NCI-H2227 (cell line): ENCODE measurements at regions not wholly inside any gene's neighbourhood (a gene's known extent, or its start where the extent isn't known, plus 50 kb on each side); places are given as distances from the start of the nearest gene placed in this dataset.

Experiments
- DNase-seq: peaks from one replicate; lab custom pipeline; 2025; ENCODE audit not compliant: unreplicated experiment; lab: John Stamatoyannopoulos, UW

DNA sequence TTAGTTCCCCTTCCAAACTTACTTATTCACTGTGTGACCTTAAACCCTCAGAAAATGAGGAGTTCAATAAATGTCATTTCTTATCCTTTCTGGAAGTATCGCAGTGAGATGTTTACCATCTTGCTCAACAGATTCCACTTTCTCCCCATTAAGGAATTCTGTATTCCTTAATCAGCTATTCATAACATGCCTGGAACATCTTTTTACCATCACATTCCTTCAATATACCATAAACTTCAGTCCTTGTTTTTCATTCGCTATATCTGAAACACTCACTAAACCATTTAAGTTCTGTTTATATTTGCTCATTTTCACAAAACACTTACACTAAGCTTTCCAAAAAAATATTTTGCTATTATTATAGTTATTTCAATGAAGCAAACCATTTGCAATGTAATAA, 1158.6 kb downstream of the CDH12 start:
- no peak for DNase-seq

GRCh38 chr5:21693591-21693990, 1159.6 kb downstream of the CDH12 start:
- DNase-seq: no peak

GRCh38 chr5:21689587-21689986, 1163.6 kb downstream of the CDH12 start:
- no peak for DNase-seq

DNA sequence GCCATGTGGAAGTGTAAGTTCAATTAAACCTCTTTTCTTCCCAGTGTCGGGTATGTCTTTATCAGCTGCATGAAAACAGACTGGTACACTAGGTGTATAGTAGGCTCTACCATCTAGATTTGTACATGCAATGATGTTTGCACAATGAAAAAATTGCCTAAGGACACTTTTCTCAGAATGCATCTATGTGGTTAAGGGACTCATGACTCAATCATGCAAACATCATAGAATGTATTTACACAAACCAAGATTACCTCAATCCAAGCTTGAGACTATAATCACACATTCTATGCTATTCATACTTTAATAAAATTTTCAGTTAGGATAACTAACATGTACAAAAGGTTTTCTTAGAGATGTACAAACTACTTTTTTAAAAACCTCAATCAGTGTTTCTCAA, 1164.5 kb downstream of the CDH12 start:
- DNase-seq: no peak

- no peak for DNase-seq
These were observed 1165.5 kb downstream of the CDH12 start for GRCh38 chr5:21687621-21688020.

DNA sequence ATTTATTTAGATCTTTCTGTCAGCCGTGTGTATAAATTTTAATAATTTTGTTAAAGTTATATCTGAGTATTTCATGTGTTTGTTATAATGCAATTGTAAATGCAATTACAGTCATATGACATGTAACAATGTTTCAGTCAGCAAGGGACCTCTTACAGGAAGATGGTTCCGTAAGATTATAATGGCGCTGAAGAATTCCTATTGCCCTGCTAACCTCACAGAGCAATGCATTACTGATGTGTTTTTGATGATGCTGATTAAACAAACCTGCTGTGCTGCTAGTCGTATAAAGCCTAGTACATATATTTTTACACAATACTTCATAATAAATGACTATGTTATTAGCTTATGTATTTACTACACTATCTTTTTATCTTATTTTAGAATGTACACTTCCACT, 1166.4 kb downstream of the CDH12 start:
- no peak for DNase-seq

DNA sequence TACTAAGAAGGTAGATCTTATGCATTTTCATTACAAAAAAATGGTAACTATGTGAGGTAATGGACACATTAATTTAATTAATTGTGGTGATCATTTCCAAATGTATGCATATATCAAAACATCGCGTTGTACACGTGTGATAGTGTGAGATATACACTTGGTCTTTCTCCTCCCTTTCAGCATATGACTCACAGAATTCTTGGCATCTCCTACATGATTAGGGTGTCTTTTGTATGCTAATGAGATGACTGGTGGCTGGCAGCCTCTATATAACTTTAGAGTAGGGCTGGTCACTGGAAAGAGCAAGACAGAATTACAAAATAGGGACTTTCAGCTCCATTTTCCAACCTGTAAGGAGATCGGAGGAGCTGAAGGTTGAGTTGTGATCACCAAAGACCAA, 1167.6 kb downstream of the CDH12 start:
- no peak for DNase-seq

DNA sequence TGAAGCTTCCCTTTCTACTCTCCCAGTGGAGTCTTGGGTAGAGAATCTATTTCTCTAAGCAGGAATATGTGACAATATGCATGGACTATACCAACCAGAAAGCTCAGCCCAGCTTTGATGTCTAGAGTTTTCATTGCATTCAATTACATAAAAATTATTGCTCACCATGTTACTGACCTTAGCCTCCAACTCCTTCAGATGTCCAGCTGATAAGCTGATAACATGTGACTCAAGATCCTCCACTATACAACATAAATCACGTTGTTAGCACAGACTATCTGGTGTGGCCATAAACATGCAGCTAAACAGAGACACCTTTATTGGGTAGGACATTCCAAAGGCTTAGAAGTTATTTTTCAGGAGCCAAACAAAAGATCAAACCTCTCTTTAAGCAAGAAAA, 1168.2 kb downstream of the CDH12 start:
- DNase-seq: no peak

DNA sequence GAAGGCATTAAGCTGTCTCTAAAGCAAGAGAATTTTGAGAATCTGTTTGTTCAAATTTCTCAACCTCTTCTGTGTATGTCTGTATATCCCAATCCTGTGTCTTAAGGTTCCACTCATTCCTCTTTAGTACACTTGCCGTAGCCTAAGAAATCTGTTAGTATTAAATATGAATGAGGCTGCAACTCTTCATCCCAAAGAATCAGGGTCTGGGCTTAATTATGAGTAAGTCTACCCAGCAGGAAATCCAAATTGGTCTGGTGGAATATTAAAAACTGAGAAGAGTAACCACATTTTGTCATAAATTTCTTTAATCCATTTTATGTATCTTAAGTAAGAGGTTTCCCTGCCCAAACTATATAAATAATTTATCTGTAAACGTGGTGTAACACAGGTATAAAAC, 1171.2 kb downstream of the CDH12 start:
- DNase-seq: no peak

DNA sequence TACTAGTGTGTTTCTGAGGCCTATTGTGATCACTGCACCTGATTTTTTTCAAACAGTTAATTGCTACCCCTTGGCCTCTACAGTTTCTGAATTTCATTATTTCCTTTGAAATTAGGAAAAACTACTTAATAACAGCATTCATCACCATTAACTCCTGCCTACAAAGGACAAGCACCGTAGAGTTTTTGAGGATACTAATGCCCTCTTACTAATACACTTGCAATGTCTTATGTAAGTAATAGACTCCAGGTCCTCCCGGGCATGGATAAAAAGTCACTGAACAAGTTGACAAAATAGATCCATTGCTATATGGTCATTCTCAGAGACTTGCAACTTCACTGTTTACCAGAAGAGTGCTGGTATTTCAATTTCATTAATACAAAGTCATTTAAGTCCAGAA, 1172.5 kb downstream of the CDH12 start:
- no peak for DNase-seq

- no peak for DNase-seq
These were observed 1172.9 kb downstream of the CDH12 start for GRCh38 chr5:21680196-21680595.

DNA sequence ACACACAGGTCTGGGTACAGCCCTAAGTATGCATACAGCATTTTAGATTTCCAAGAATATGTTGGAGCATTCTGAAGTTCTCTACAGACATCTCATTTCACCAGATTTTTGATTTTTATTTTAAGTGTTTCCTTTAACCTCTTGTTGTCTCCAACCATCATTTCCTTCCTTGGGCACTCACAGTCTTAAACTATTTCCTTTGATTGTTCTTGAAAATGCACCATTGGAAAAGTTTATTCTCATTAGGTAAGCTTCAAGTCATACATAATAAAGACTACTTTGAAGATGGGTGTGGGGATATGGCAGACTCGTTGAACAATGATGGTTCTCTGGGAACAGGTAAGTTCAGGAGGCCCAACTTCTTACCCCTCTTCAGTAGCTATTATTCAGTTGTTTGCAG, 1174.6 kb downstream of the CDH12 start:
- no peak for DNase-seq

DNA sequence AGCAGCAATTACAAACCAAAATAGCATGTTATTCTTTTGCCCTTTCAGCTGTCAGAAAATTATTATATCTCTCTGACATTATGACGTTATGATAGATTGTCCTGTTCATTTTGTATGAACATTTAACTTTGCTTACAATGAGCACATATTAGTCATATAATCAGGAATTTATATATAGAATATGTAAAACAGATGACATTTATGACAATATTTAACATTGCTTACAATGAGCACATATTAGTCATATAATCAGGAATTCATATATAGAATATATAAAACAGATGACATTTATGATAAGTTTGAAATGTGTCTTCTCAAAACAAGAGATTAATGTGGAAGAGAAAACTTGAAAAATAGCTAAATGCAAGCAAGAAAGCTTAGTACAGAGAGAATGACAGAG, 1180.2 kb downstream of the CDH12 start:
- DNase-seq: no peak

DNA sequence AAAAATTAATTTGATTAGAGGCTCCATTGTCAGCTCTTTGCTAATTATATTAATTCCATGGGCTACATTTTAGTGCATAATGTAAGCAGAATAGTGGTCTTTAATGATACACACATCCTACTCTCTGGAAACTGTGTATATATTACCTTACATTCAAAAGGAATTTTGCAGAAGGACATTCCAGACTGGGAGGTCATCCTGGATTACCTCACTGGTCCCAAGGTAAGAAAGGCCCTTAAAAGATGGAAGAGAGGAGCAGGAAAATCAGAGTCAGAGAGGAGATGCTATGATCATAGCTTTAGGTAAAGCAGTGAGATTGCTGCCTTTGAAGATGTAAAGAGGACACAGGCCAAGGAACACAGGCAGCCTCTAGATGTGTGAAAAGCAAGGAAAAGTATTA, 1180.8 kb downstream of the CDH12 start:
- no peak for DNase-seq

GRCh38 chr5:21665524-21665923, 1187.6 kb downstream of the CDH12 start:
- DNase-seq: no peak

- DNase-seq: no peak
These were observed 1190.1 kb downstream of the CDH12 start for GRCh38 chr5:21663082-21663481.

DNA sequence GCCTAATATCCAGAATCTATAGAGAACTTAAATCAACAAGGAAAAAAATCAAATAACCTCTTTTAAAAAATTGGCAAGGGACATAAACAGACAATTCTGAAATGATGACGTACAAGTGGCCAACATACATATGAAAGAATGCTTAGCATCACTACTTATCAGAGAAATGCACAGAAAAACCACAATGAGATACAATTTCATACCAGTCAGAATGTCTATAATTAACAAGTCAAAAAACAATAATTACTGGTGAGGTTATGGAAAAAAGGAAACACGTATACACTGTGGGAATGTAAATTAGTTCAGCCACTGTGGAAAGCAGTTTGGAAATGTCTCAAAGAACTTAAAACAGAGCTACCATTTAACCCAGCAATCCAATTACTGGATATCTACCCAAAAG, 1192.0 kb downstream of the CDH12 start:
- DNase-seq: no peak

- DNase-seq: no peak
These were observed 1198.6 kb downstream of the CDH12 start for GRCh38 chr5:21654556-21654955.

GRCh38 chr5:21649969-21650368, 1203.2 kb downstream of the CDH12 start:
- peak; percentile 12 for DNase-seq

DNA sequence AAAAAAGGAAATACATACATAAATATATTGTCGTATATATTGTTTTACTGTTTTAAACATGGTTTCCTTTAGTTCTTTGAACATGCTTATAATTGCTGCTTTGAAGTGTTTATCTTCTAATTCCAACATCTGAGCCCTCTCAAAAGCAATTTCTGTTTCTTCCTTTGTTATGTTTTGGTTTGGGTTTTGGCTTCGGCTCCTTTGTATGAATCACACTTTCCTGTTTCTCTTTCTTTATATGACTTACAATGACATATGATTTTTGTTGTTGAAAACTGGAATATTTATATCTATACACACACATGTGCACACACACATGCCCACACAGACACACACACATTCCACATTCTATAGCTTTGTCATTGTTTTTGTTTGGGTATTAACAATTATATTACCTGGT, 1206.7 kb downstream of the CDH12 start:
- DNase-seq: no peak

- no peak for DNase-seq
These were observed 1209.1 kb downstream of the CDH12 start for GRCh38 chr5:21644032-21644431.

- no peak for DNase-seq
These were observed 1210.8 kb downstream of the CDH12 start for GRCh38 chr5:21642312-21642711.

- DNase-seq: no peak
These were observed 1229.3 kb downstream of the CDH12 start for GRCh38 chr5:21623831-21624230.

GRCh38 chr5:21615195-21615765, 1237.9 kb downstream of the CDH12 start:
- no peak for DNase-seq
